ENCODE measurements at regions not wholly inside any gene's neighbourhood (a gene's known extent, or its start where the extent isn't known, plus 50 kb on each side); places are given as distances from the start of the nearest gene placed in this dataset.
A peak's percentile ranks its signal among the peaks of the same experiment; 100 is the strongest.

DNA sequence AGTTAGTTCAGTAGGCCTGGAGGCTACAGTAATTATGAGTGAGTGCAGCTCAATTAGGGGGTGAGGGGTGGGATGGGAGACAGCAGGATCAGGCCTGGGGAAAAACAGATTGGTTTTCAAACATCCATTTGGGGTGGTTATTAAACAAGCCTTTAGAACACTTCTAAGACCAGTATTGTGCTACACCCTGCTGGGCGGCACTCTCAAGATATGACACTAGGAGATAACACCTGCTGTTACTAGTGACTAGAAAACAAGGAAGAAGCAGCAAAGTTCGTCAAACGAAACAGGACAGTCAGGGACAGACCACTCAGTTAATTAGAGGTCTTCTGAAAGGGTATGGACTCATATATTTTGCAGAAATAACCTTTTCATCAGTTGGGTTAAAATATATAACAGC, 353.6 kb downstream of the PTEN start:
- Histone ChIP-seq H3K9me3 (no peaks in the 10 kb centered on the region), H3K27ac (no peak overlapping the region), H3K27me3 (no peaks in the 10 kb centered on the region), H3K4me3 (no peak overlapping the region), H3K4me1 (no peaks in the 10 kb centered on the region), H3K36me3 (no peaks in the 10 kb centered on the region)
- TF ChIP-seq POLR2A (IDR thresholded peaks at IDR 0.05), result no peak
- TF ChIP-seq, protein P1, sequence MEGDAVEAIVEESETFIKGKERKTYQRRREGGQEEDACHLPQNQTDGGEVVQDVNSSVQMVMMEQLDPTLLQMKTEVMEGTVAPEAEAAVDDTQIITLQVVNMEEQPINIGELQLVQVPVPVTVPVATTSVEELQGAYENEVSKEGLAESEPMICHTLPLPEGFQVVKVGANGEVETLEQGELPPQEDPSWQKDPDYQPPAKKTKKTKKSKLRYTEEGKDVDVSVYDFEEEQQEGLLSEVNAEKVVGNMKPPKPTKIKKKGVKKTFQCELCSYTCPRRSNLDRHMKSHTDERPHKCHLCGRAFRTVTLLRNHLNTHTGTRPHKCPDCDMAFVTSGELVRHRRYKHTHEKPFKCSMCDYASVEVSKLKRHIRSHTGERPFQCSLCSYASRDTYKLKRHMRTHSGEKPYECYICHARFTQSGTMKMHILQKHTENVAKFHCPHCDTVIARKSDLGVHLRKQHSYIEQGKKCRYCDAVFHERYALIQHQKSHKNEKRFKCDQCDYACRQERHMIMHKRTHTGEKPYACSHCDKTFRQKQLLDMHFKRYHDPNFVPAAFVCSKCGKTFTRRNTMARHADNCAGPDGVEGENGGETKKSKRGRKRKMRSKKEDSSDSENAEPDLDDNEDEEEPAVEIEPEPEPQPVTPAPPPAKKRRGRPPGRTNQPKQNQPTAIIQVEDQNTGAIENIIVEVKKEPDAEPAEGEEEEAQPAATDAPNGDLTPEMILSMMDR (IDR thresholded peaks at IDR 0.05), result peak in 3 of 6 experiments; percentile 32 to 35 (median 34)
- DNase-seq, result peak in 2 of 3 donors; percentile 21 to 72

DNA sequence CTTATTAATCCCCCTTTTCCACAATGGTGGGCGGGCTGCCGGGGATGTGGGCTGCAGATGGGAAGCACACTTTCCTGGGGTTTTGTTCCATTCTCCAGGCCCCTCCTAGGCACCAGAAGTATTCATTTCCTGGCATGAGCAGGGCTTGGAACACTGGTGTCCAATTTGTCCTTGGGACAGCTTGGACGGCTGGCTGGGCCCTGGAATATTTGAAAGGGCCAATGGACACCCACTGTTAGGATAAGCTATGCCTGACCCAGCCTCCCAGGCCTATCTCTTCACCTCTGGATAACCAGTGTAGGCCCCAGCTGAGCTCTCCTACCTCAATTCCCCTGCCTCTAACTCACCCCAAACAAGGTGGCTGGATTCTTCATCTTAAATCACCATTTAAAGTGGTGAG, 354.9 kb downstream of the PTEN start:
- no peaks in the 10 kb centered on the region for H3K4me1 ChIP-seq
- no peak overlapping the region for H3K4me3 ChIP-seq
- no peaks in the 10 kb centered on the region for H3K36me3 ChIP-seq
- no peaks in the 10 kb centered on the region for H3K9me3 ChIP-seq
- DNase-seq, result no peak
- H3K27ac ChIP-seq, result no peak overlapping the region
- TF ChIP-seq, protein P1 (IDR thresholded peaks at IDR 0.05), result no peak
- TF ChIP-seq POLR2A (IDR thresholded peaks at IDR 0.05), result no peak
- H3K27me3 ChIP-seq, result no peaks in the 10 kb centered on the region

DNA sequence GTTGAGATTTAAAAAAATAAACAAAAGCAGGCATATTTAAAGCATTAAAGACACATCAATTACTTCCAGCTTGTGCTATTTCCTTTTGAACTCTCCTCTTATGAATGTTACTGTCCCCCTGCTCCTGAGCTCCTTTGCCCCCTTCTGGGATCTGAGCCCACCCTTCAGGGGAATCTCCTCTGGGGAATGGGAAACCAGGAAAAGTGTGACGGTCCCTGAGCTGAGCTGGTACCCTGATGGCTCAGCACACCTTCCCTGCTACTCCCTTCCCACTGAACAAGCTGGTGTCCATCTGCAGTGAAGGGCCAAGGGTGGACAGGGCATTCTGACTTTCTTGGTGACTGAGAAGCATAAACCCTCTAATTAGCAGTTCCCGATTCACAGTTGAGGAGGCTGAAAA, 356.3 kb downstream of the PTEN start:
- no peaks in the 10 kb centered on the region for H3K4me1 ChIP-seq
- H3K27ac ChIP-seq, result no peak overlapping the region
- no peaks in the 10 kb centered on the region for H3K9me3 ChIP-seq
- no peaks in the 10 kb centered on the region for H3K27me3 ChIP-seq
- TF ChIP-seq POLR2A (IDR thresholded peaks at IDR 0.05), result no peak
- TF ChIP-seq, protein P1 (IDR thresholded peaks at IDR 0.05), result no peak
- DNase-seq, result no peak
- H3K36me3 ChIP-seq, result no peaks in the 10 kb centered on the region
- H3K4me3 ChIP-seq, result no peak overlapping the region

DNA sequence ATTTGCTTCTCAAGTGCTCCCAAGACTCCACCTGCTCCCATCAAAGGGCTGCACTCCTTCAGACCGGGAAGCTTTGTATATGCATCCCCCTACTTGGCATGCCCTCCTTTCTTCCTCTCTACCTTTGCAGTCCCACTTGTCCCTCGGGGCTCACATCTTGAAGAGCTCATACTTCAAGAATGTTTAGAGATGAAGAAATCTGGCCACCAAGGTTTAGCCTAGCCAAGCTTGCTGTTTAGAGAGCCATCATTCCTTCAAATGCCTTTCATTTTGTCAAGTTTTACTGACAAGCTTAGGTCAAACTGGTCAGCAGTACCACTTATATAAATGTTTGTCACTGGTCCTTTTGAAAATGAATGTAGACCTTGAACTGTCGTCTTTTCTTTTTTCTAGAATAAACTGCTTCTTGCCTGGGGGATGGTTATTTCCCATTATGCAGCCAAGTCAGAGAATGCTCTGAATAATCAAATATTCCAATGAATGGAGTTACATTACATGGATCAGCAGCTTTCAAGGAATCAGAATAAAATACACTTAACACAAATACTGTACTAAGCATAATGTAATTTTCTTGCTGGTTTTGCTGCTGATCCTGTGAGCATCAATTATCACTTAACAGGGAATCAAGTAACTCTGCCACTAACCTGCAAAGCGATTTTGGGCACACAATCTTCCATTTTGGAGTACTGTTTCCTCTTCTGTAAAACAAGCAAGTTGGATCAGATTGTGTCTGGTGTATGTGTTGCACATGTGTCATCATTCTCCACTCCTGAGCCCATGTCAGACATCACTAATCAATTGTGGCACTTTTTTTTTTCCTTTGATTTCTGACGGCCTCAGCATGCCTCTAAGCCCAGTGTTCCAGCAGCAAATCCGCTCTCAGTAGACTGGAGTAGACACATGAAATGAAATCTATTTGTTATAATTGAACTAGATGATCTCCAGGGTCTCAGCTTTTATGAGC, 357.9 kb downstream of the PTEN start:
- H3K27me3 ChIP-seq, result no peaks in the 10 kb centered on the region
- H3K36me3 ChIP-seq, result no peaks in the 10 kb centered on the region
- H3K4me1 ChIP-seq, result no peaks in the 10 kb centered on the region
- TF ChIP-seq POLR2A (IDR thresholded peaks at IDR 0.05), result no peak
- TF ChIP-seq, protein P1 (IDR thresholded peaks at IDR 0.05), result no peak
- no peak overlapping the region for H3K4me3 ChIP-seq
- no peak for DNase-seq
- no peaks in the 10 kb centered on the region for H3K9me3 ChIP-seq
- no peak overlapping the region for H3K27ac ChIP-seq

DNA sequence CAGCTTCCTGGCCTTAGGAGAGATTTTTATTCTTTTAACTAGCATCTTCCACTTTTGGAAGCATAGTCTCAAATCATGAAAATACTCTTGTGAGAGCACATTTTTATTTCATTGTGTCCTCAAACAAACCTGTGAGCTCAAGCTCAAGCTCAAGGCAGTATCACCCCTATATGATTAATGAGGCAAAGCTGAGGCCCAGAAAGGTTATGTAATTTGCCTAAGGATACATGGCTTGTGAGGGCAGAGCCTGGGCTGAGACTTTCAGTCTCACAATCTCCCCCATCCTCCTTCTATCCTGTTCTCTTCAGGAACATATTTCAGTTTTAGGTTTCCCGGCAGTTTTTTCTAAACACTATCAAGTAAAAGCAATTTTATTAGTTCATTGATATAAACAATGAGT, 359.5 kb downstream of the PTEN start:
- Histone ChIP-seq H3K4me3 (no peak overlapping the region), H3K27me3 (no peaks in the 10 kb centered on the region), H3K36me3 (no peaks in the 10 kb centered on the region), H3K4me1 (peaks cover 0 to 6% (median 0%) of the 10 kb centered on the region in 4 donors), H3K9me3 (no peaks in the 10 kb centered on the region), H3K27ac (no peak overlapping the region)
- no peak for TF ChIP-seq POLR2A (IDR thresholded peaks at IDR 0.05)
- TF ChIP-seq, protein P1 (IDR thresholded peaks at IDR 0.05), result no peak
- DNase-seq, result no peak

Data from Peyer's patch (tissue), 4 donors.